Omental fat pad (tissue), 3 donors: ENCODE measurements at regions not wholly inside any gene's neighbourhood (a gene's known extent, or its start where the extent isn't known, plus 50 kb on each side); places are given as distances from the start of the nearest gene placed in this dataset.

Experiments
- ATAC-seq: fragments of 150-250 bp; one replicate; pipeline ENCODE4 v1.9.1; 2016; ENCODE audit warnings: mild to moderate bottlenecking, moderate library complexity; ENCODE audit not compliant: low FRiP score
- DNase-seq: peaks from one replicate; pipeline ENCODE4 v3.0.0-alpha.2; 2019; ENCODE audit warnings: low spot score
- TF ChIP-seq, protein P1 (sequence below), 3 donors: fragments of 450-650 bp; IDR thresholded peaks; one replicate each; pipeline ENCODE4 v1.5.1; 2016 to 2017; ENCODE audit warnings: antibody characterized with exemption in 3 of 3, mild to moderate bottlenecking in 3 of 3, moderate library complexity in 2 of 3

- TF ChIP-seq, protein P1, sequence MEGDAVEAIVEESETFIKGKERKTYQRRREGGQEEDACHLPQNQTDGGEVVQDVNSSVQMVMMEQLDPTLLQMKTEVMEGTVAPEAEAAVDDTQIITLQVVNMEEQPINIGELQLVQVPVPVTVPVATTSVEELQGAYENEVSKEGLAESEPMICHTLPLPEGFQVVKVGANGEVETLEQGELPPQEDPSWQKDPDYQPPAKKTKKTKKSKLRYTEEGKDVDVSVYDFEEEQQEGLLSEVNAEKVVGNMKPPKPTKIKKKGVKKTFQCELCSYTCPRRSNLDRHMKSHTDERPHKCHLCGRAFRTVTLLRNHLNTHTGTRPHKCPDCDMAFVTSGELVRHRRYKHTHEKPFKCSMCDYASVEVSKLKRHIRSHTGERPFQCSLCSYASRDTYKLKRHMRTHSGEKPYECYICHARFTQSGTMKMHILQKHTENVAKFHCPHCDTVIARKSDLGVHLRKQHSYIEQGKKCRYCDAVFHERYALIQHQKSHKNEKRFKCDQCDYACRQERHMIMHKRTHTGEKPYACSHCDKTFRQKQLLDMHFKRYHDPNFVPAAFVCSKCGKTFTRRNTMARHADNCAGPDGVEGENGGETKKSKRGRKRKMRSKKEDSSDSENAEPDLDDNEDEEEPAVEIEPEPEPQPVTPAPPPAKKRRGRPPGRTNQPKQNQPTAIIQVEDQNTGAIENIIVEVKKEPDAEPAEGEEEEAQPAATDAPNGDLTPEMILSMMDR (IDR thresholded peaks at IDR 0.05), result no peak
- no peak for ATAC-seq
- DNase-seq, result no peak
Measured at GRCh38 chr3:30372837-30373236, 233.6 kb upstream of the TGFBR2 start.

DNA sequence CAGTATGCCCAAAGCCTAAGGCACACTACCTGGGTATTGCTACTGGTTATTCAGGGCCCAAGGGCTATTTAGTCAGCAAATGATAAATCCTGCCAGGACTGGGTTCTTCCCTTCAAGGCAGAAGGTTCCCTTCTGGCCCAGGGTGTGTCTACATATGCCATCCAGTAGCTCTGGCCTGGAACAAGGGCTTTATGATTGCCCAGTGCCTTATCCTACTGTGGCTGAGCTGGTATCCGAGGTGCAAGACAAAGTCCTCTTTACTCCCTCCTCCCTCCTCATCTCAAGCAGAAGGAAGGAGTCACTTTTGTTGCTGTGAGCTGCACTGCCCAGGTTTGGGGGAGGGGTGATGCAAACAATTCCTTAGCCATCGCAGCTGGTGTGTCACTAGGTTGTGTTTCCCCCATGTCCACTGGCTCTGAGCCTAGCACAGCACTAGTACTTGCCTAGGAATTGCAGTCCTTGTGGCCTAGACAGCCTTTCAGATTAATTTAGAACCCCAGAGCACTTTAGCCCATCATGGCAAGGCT, 221.8 kb upstream of the TGFBR2 start:
- TF ChIP-seq, protein P1 (IDR thresholded peaks at IDR 0.05), result no peak
- no peak for ATAC-seq
- DNase-seq, result no peak

GRCh38 chr3:30393079-30393478, 213.3 kb upstream of the TGFBR2 start:
- DNase-seq, result no peak
- ATAC-seq, result no peak
- TF ChIP-seq, protein P1 (IDR thresholded peaks at IDR 0.05), result no peak

- ATAC-seq (no peak), DNase-seq (no peak)
- TF ChIP-seq, protein P1 (IDR thresholded peaks at IDR 0.05), result no peak
Measured at GRCh38 chr3:30397030-30397429, 209.4 kb upstream of the TGFBR2 start.

DNA sequence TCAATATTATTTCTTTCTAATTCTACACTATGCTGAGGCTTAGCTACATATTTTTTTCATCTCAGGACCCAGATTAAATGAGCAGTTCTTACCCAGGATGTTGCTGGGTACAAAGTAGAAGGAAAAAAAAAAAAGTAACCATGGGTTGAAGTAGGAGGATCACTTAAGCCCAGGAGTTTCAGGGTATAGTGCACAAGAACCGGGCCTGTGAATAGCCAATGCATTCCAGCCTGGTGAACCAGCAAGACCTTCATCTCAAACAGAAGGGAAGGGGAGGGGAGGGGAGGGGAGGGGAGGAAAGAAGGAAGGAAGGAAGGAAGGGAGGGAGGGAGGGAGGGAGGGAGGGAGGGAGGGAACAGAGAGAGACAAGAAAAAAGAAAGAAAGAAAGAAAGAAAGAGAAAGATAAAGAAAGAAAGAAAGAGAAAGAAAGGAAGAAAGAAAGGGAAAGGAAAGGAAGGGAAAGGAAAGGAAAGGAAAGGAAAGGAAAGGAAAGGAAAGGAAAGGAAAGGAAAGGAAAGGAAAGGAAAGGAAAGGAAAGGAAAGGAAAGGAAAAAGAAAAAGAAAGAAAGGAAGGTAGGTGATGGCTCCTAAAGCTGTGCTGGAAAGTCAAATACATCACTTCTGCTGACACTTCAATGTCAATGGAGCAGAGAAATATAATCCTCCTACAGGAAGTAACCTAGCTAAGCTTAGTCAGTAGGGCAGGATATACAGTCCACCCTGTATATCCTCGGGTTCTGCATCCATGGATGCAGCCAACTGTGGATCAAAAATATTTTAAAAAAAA, 206.8 kb upstream of the TGFBR2 start:
- no peak for DNase-seq
- no peak for ATAC-seq
- TF ChIP-seq, protein P1 (IDR thresholded peaks at IDR 0.05), result no peak

- TF ChIP-seq, protein P1 (IDR thresholded peaks at IDR 0.05), result no peak
- no peak for DNase-seq
- ATAC-seq, result no peak
Measured at GRCh38 chr3:30400926-30401325, 205.5 kb upstream of the TGFBR2 start.

DNA sequence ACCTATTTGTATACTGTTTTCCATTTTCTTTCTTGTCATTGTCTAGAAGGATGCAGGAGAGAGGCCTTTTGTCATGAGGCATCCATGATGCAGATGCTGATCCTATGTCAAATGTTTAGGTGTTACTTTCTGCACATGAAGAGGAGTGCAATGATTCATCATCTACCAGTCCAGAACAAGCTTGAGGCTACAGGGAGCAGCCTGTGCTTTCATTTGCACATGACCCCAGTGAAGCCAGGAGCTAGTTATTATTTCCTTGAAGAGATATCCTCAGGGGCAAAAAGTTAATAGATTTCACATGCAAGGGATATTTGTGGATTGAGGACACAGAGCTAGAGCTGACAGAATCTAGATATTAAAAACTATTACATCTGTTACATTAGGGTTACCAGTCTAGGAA, 204.4 kb upstream of the TGFBR2 start:
- TF ChIP-seq, protein P1 (IDR thresholded peaks at IDR 0.05), result no peak
- DNase-seq, result no peak

More for the DNA sequence above, 204.4 kb upstream of the TGFBR2 start:
- no peak for ATAC-seq
